IMR-90 (cell line): ENCODE measurements at regions not wholly inside any gene's neighbourhood (a gene's known extent, or its start where the extent isn't known, plus 50 kb on each side); places are given as distances from the start of the nearest gene placed in this dataset.

Experiments
- ATAC-seq: fragments of 200-7000 bp; cut with Tn5 transposase; 2 replicates; pipeline ENCODE4 v1.9.1; 2020; ENCODE audit warnings: low read depth, mild to moderate bottlenecking, moderate library complexity
- BruUV-seq: library from RNA; stranded (reverse); fragments of 400-500 nt; replicated peaks from 2 replicates; lab custom pipeline; 2021; lab: Mats Ljungman, UMichigan
- CTCF ChIA-PET: fragments of 300-600 bp; formaldehyde crosslinking; extraction: SDS; loops from one replicate; lab custom pipeline; 2021; ENCODE audit warnings: antibody characterized with exemption; lab: Yijun Ruan, JAX
- POLR2A ChIA-PET: fragments of 300-600 bp; sonication (Branson Sonifier 250); formaldehyde crosslinking; loops from one replicate; lab custom pipeline; 2022; ENCODE audit warnings: antibody characterized with exemption; ENCODE audit not compliant: unreplicated experiment; lab: Charles Lee
- DNase-seq: peaks from one replicate; pipeline ENCODE4 v3.0.0; 2013
- H2AFZ ChIP-seq: replicated peaks from 2 replicates; pipeline ENCODE3; 2013; ENCODE audit warnings: low read length, mild to moderate bottlenecking; ENCODE audit not compliant: poor library complexity
- H2AK5ac ChIP-seq: 2 replicates; pipeline ENCODE4 v1.6.1; 2013; ENCODE audit warnings: low read depth, low read length, inconsistent platforms
- H2AK9ac ChIP-seq: replicated peaks from 2 replicates; pipeline ENCODE3; 2013; ENCODE audit warnings: mild to moderate bottlenecking, low read depth, low read length, moderate library complexity; ENCODE audit not compliant: poor library complexity
- H2BK120ac ChIP-seq: 2 replicates; pipeline ENCODE4 v1.6.1; 2013; ENCODE audit warnings: low read depth, low read length, inconsistent platforms
- H2BK15ac ChIP-seq: 3 replicates; pipeline ENCODE4 v1.6.1; 2013; ENCODE audit warnings: low read depth, low read length, inconsistent platforms
- H2BK20ac ChIP-seq: 2 replicates; pipeline ENCODE4 v1.6.1; 2013; ENCODE audit warnings: low read depth, mild to moderate bottlenecking, inconsistent platforms, low read length, moderate library complexity
- H2BK5ac ChIP-seq: 2 replicates; pipeline ENCODE4 v1.6.1; 2013; ENCODE audit warnings: mild to moderate bottlenecking, low read depth, low read length, inconsistent platforms; ENCODE audit not compliant: poor library complexity, severe bottlenecking
- H3K14ac ChIP-seq: replicated peaks from 2 replicates; pipeline ENCODE4 v1.6.1; 2013; ENCODE audit warnings: low read depth, low read length, inconsistent platforms
- H3K18ac ChIP-seq: 2 replicates; pipeline ENCODE4 v1.6.1; 2013; ENCODE audit warnings: low read depth, low read length, control low read depth
- H3K23ac ChIP-seq: 2 replicates; pipeline ENCODE4 v1.6.1; 2013; ENCODE audit warnings: low read depth, low read length, inconsistent platforms
- H3K27ac ChIP-seq: 2 replicates; pipeline ENCODE4 v1.5.1; 2013; ENCODE audit warnings: mild to moderate bottlenecking, control low read depth, low read length; ENCODE audit not compliant: insufficient read depth
- H3K27me3 ChIP-seq: 2 replicates; pipeline ENCODE4 v1.6.1; 2013; ENCODE audit warnings: low read length; ENCODE audit not compliant: control insufficient read depth, insufficient read depth
- H3K36me3 ChIP-seq: 2 replicates; pipeline ENCODE4 v1.6.1; 2013; ENCODE audit warnings: low read length, mixed read lengths; ENCODE audit not compliant: control insufficient read depth, insufficient read depth
- H3K4ac ChIP-seq: 2 replicates; pipeline ENCODE4 v1.6.1; 2013; ENCODE audit warnings: low read depth, low read length, inconsistent platforms
- H3K4me1 ChIP-seq: 2 replicates; pipeline ENCODE4 v1.6.1; 2013; ENCODE audit warnings: low read length, mixed read lengths; ENCODE audit not compliant: control insufficient read depth, insufficient read depth
- H3K4me2 ChIP-seq: 2 replicates; pipeline ENCODE4 v1.6.1; 2013; ENCODE audit warnings: low read depth, mild to moderate bottlenecking, control low read depth, low read length, moderate library complexity
- H3K4me3 ChIP-seq: 2 replicates; pipeline ENCODE4 v1.5.1; 2013; ENCODE audit warnings: low read depth, mild to moderate bottlenecking, control low read depth, low read length, moderate library complexity; ENCODE audit not compliant: insufficient read depth
- H3K56ac ChIP-seq: 2 replicates; pipeline ENCODE4 v1.6.1; 2013; ENCODE audit warnings: low read length, inconsistent platforms; ENCODE audit not compliant: insufficient read depth; ENCODE audit errors: extremely low read depth
- H3K79me1 ChIP-seq, 2 experiments: 2 replicates each; pipeline ENCODE4 v1.6.1; 2013; ENCODE audit warnings: low read length in 2 of 2, inconsistent platforms in 1 of 2, low read depth in 1 of 2
- H3K9ac ChIP-seq: 2 replicates; pipeline ENCODE4 v1.6.1; 2013; ENCODE audit warnings: low read depth, low read length, control low read depth
- H3K9me1 ChIP-seq: 2 replicates; pipeline ENCODE4 v1.6.1; 2013; ENCODE audit warnings: low read length, inconsistent platforms; ENCODE audit not compliant: insufficient read depth
- H3K9me3 ChIP-seq: 2 replicates; pipeline ENCODE4 v1.6.1; 2013; ENCODE audit warnings: low read length; ENCODE audit not compliant: control insufficient read depth, insufficient read depth
- H4K20me1 ChIP-seq: 2 replicates; pipeline ENCODE4 v1.6.1; 2013; ENCODE audit warnings: low read length, inconsistent platforms; ENCODE audit not compliant: insufficient read depth
- H4K5ac ChIP-seq: 2 replicates; pipeline ENCODE4 v1.6.1; 2013; ENCODE audit warnings: mild to moderate bottlenecking, low read depth, low read length, control low read depth
- H4K8ac ChIP-seq, 2 experiments: 2 replicates each; pipeline ENCODE4 v1.6.1; 2013; ENCODE audit warnings: low read depth in 2 of 2, low read length in 2 of 2, control low read depth in 1 of 2, inconsistent platforms in 1 of 2
- H4K91ac ChIP-seq: 2 replicates; pipeline ENCODE4 v1.6.1; 2013; ENCODE audit warnings: low read depth, low read length, inconsistent platforms; ENCODE audit not compliant: insufficient read depth
- CEBPB ChIP-seq: IDR thresholded peaks from 2 replicates; pipeline ENCODE4 v1.6.1; 2012; ENCODE audit warnings: low read depth, low read length, improper control_type of control experiment
- FOS ChIP-seq: fragments of 150-350 bp; IDR thresholded peaks from 2 replicates; pipeline ENCODE4 v1.6.1; 2016; ENCODE audit warnings: low read depth, low read length
- MAFK ChIP-seq: IDR thresholded peaks from 2 replicates; pipeline ENCODE4 v1.6.1; 2012; ENCODE audit warnings: low read depth, low read length, improper control_type of control experiment
- POLR2A ChIP-seq: IDR thresholded peaks from 2 replicates; pipeline ENCODE4 v1.6.1; 2012; ENCODE audit warnings: mild to moderate bottlenecking, low read depth, low read length
- RAD21 ChIP-seq: IDR thresholded peaks from 2 replicates; pipeline ENCODE4 v1.6.1; 2012; ENCODE audit warnings: low read length, improper control_type of control experiment
- RCOR1 ChIP-seq: IDR thresholded peaks from 2 replicates; pipeline ENCODE4 v1.6.1; 2012; ENCODE audit warnings: mild to moderate bottlenecking, low read length, improper control_type of control experiment; ENCODE audit not compliant: insufficient replicate concordance
- RFX5 ChIP-seq: IDR thresholded peaks from 2 replicates; pipeline ENCODE4 v1.8.0; 2012; ENCODE audit warnings: low read depth, mild to moderate bottlenecking, low read length, moderate library complexity
- SMC3 ChIP-seq: fragments of 150-350 bp; IDR thresholded peaks from 2 replicates; pipeline ENCODE4 v1.6.1; 2016; ENCODE audit warnings: low read depth, mild to moderate bottlenecking, antibody characterized with exemption, low read length, moderate library complexity
- WGBS, 2 experiments: methylation state at CpG; one replicate each; pipeline versions ENCODE4 v1.1.5 to v1.1.7; 2013; ENCODE audit warnings: missing lambda C conversion rate in 2 of 2; ENCODE audit not compliant: insufficient read length in 1 of 2; ENCODE audit errors: extremely low coverage in 2 of 2; 5-methylcytosine and 5-hydroxymethylcytosine counted together
- dilution Hi-C: fragments of 300-500 bp; cut with HindIII; formaldehyde crosslinking; loops from one replicate; pipeline ENCODE4 v1.14.3; 2018; ENCODE audit warnings: low sequenced_read_pairs; ENCODE audit not compliant: unreplicated experiment
- in situ Hi-C: fragments of 300-500 bp; cut with MboI; formaldehyde crosslinking; loops from 3 replicates; pipeline ENCODE4 v1.14.3; 2019; ENCODE audit warnings: low sequenced_read_pairs, inconsistent platforms, mixed read lengths
- intact Hi-C: fragments of 100-400 bp; cut with micrococcal nuclease; formaldehyde crosslinking; loops from 2 replicates; pipeline ENCODE4 v1.10.0; 2022
- TF ChIP-seq, protein P1 (sequence below): fragments of 150-350 bp; IDR thresholded peaks from 2 replicates; pipeline ENCODE4 v1.6.1; 2017; ENCODE audit warnings: mild to moderate bottlenecking, antibody characterized with exemption, low read length, low read depth
- TF ChIP-seq, protein P2 (sequence below): fragments of 150-350 bp; IDR thresholded peaks from 2 replicates; pipeline ENCODE4 v1.6.1; 2016; ENCODE audit warnings: low read depth, mild to moderate bottlenecking, low read length, moderate library complexity, borderline replicate concordance
- TF ChIP-seq, protein P3 (sequence below): conservative IDR thresholded peaks from 2 replicates; pipeline ENCODE4 v1.5.1; 2012; ENCODE audit warnings: mild to moderate bottlenecking, low read depth, low read length, improper control_type of control experiment

DNA sequence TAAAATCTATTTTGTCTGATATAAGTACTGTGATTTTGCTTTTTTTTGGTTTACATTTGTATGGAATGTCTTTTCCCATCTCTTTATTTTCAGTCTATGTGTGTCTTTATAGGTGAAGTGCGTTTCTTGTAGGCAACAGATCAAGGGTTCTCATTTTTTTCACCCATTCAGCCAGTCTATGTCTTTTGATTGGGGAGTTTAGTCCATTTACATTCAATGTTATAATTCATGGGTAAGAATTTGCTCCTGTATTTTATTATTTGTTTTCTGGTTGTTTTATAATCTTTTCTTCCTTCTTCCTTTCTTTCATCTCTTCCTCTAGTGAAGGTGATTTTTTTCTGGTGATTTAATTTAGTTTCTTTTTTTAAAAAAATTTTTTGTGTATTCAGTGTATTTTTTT, 104.8 kb upstream of the TMEM229A start:
- Histone ChIP-seq H3K27ac (no peak overlapping the region), H3K79me1 (no peaks in the 10 kb centered on the region), H3K36me3 (no peaks in the 10 kb centered on the region), H2BK120ac (no peak overlapping the region), H3K4me1 (no peaks in the 10 kb centered on the region), H2BK5ac (no peak overlapping the region), H4K91ac (no peak overlapping the region), H2AK9ac (no peak overlapping the region), H2AFZ (no peak overlapping the region), H2BK20ac (no peak overlapping the region), H2BK15ac (no peak overlapping the region), H3K4ac (no peak overlapping the region), H4K8ac (no peak overlapping the region), H4K5ac (no peak overlapping the region), H3K9me1 (no peaks in the 10 kb centered on the region), H4K20me1 (no peaks in the 10 kb centered on the region), H3K9ac (no peak overlapping the region), H3K4me2 (no peak overlapping the region), H3K18ac (no peak overlapping the region), H3K4me3 (no peak overlapping the region), H3K23ac (no peak overlapping the region), H3K9me3 (no peaks in the 10 kb centered on the region), H2AK5ac (no peak overlapping the region), H3K27me3 (no peaks in the 10 kb centered on the region), H3K56ac (no peak overlapping the region), H3K14ac (no peak overlapping the region)
- WGBS, 2 experiments: no CpG with 5 or more reads among the region's 1 CpG
- DNase-seq: no peak
- dilution Hi-C loops (no loop called here), in situ Hi-C loops (no loop called here), intact Hi-C loops (no loop called here)
- ChIA-PET POLR2A (no interaction called here), CTCF (no interaction called here)
- ATAC-seq: no peak
- TF ChIP-seq RCOR1: no peak
- TF ChIP-seq, protein P1, sequence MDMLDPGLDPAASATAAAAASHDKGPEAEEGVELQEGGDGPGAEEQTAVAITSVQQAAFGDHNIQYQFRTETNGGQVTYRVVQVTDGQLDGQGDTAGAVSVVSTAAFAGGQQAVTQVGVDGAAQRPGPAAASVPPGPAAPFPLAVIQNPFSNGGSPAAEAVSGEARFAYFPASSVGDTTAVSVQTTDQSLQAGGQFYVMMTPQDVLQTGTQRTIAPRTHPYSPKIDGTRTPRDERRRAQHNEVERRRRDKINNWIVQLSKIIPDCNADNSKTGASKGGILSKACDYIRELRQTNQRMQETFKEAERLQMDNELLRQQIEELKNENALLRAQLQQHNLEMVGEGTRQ: no peak
- no peak for TF ChIP-seq RFX5
- no peak for TF ChIP-seq POLR2A
- TF ChIP-seq FOS: no peak
- TF ChIP-seq, protein P2, sequence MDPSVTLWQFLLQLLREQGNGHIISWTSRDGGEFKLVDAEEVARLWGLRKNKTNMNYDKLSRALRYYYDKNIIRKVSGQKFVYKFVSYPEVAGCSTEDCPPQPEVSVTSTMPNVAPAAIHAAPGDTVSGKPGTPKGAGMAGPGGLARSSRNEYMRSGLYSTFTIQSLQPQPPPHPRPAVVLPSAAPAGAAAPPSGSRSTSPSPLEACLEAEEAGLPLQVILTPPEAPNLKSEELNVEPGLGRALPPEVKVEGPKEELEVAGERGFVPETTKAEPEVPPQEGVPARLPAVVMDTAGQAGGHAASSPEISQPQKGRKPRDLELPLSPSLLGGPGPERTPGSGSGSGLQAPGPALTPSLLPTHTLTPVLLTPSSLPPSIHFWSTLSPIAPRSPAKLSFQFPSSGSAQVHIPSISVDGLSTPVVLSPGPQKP: no peak
- TF ChIP-seq, protein P3, sequence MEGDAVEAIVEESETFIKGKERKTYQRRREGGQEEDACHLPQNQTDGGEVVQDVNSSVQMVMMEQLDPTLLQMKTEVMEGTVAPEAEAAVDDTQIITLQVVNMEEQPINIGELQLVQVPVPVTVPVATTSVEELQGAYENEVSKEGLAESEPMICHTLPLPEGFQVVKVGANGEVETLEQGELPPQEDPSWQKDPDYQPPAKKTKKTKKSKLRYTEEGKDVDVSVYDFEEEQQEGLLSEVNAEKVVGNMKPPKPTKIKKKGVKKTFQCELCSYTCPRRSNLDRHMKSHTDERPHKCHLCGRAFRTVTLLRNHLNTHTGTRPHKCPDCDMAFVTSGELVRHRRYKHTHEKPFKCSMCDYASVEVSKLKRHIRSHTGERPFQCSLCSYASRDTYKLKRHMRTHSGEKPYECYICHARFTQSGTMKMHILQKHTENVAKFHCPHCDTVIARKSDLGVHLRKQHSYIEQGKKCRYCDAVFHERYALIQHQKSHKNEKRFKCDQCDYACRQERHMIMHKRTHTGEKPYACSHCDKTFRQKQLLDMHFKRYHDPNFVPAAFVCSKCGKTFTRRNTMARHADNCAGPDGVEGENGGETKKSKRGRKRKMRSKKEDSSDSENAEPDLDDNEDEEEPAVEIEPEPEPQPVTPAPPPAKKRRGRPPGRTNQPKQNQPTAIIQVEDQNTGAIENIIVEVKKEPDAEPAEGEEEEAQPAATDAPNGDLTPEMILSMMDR: no peak
- no peak for TF ChIP-seq SMC3
- no peak for TF ChIP-seq RAD21
- TF ChIP-seq CEBPB: no peak
- no peak for TF ChIP-seq MAFK
- no TSS peak for BruUV-seq
